Left forelimb (tissue), 1 donor: ENCODE measurements at regions not wholly inside any gene's neighbourhood (a gene's known extent, or its start where the extent isn't known, plus 50 kb on each side); places are given as distances from the start of the nearest gene placed in this dataset.
"Not testable (repeated sequence)": the region's sequence is repeated elsewhere in the genome, so short reads cannot be mapped to it uniquely, and the experiment has no call there.

Experiments used
- DNase-seq: peaks from one replicate; pipeline ENCODE4 v3.0.0-alpha.2; 2018; ENCODE audit warnings: low spot score

- no peak for DNase-seq
Measured at GRCh38 chr10:76657337-76658012, 980.1 kb downstream of the KCNMA1 start.

- no peak for DNase-seq
Measured at GRCh38 chr10:76651154-76651553, 986.5 kb downstream of the KCNMA1 start.

- no peak for DNase-seq
Measured at GRCh38 chr10:76649723-76650127, 987.9 kb downstream of the KCNMA1 start.

DNA sequence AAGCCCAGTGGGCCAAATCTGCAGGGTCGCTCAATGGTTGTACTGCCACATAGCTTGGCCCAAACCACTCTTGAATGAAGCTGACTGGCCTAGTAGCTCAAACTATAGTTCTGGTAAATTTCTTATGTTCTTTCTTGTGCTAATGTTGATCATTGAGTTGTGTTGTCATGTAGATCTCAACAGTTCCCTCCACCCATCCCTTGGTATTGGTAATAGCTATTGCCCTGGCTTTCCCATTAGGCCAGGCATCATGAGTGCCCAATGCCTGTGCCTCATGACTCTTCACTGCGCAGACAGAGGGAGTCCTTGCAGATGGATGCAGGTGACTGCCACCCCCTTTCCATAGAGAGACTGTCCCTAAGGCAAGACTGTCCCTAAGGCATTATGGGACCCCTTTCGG lies 988.4 kb downstream of the KCNMA1 start:
- no peak for DNase-seq

DNA sequence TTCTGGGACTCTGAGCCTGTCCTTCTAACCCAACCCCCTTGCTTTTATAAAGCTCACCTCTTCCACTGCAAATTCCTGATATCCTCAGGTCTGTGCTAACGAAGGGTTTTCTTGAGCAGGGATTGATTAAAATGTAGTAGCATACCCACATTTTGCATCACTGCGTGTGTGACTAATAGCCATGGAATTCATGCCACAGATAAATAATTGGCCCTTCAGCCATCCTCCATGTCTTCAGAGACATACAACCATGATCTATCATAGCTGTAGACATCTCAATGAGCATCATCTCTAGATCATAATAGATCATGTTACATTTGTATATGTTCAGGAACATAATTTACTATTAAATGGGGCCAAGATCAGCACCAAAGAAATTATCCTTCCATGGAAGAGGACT lies 990.3 kb downstream of the KCNMA1 start:
- no peak for DNase-seq

DNA sequence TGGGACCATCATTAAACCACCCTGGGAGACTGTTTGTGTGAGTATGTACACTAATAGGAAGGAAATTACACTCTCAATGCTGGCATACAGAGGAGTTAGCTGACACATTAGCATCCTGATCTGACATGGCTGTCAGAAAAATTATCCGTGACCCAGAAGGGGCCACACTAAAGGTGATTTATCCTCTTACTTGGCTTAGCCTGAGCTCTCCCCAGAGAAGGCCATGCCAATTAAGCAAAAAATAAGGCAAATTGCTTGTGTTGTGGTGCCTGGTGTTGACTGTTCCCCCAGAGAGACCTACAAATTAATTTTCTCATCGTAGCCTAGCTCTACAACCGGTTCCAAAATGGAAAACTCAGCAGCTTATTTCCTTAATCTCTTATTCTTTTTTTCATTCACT lies 992.3 kb downstream of the KCNMA1 start:
- DNase-seq: no peak

GRCh38 chr10:76644476-76644875 lies 993.1 kb downstream of the KCNMA1 start:
- no peak for DNase-seq

- DNase-seq: no peak
Measured at GRCh38 chr10:76643511-76643911, 994.1 kb downstream of the KCNMA1 start.

DNA sequence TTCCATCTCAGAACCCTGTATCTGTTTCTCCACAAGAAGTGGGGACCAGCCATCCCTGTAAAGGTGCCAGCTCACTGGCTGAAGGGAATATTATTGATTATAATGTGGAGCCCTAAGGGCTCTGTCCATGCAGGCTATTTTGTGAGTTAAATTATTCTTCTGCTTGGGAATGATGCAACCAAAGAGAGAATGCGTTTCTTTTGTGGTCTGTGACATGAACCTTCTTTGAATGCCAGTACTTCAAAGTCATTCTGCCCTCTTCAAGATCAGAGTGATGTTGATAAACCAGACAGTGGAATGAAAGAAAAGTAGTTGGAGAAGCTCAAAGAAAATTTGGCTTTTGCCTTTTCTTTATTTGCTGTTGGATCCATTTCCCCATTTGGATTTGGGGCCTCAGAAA lies 995.2 kb downstream of the KCNMA1 start:
- no peak for DNase-seq

DNA sequence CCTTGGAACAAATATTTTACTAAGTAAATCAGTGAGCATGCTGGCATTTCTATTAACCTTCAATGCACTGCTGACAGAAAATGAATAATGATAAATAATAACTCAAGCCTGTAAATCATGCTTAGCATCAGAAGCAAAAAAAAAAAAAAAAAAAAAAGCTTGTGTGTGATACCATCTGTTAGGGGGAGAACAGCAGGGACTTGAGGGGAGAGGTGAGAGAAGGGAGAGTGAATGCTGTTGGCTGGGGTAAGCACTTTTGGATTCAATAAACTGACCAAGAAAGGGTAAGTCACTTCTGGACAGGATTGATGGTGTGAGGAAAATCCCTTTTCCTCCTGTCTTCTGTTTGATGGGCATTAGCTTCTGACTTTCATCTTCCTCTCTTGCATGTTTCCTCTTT lies 996.4 kb downstream of the KCNMA1 start:
- DNase-seq: no peak

- no peak for DNase-seq
Measured at GRCh38 chr10:76640806-76641205, 996.8 kb downstream of the KCNMA1 start.

DNA sequence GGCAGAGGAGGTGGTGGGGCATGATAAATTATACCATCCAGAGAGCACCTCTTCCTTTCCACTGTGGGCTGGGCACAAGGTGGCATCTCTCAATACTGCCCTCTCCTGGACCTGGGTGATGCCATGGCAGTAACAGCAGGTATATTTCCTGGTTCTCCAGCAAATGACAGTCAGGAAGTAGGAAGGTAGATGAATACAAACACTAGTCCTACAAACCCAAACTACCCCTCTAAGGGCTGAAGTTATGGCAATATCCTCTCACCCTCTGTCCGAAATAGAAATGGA lies 1004.9 kb downstream of the KCNMA1 start:
- DNase-seq: no peak

GRCh38 chr10:76631884-76632766 lies 1005.5 kb downstream of the KCNMA1 start:
- no peak for DNase-seq

- no peak for DNase-seq
Measured at GRCh38 chr10:76631036-76631670, 1006.5 kb downstream of the KCNMA1 start.

DNA sequence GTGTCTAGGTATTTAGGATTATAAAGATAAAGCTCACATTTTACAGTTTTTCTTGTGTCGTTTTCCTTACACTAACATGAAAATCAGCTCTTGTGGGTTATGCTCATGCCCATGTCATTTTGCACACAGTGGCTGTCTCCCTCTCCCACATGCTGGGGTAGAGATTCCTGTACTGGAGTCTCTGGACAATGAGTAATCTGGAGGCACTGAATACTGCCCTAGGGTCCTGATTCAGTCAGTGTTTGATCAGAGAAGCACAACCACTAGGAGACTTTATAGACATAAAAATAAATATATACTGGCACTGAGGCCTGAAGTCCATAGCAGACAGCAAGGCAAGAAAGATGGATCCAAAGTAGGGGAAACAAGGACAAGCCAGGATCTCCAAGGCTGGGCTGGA lies 1008.8 kb downstream of the KCNMA1 start:
- no peak for DNase-seq

GRCh38 chr10:76626386-76626785 lies 1011.2 kb downstream of the KCNMA1 start:
- no peak for DNase-seq

DNA sequence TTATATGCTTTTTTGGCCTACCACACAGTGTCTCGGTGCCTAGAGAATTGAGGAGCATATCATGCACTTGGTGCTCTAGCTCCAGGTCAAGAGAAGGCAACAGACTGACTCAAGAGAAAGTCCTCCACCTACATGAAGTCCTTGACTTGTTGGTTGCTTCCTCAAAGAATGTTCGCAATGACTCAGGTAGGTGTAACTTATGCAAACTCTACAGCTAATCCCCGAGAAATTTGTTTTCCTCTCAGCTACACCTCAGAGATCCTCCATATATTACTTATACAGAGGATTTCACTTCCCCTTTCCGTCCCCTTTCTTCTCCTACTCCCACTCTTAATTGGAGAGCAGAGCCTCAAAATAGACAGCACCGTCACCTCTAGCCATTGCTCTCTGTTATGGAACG lies 1013.1 kb downstream of the KCNMA1 start:
- DNase-seq: no peak

DNA sequence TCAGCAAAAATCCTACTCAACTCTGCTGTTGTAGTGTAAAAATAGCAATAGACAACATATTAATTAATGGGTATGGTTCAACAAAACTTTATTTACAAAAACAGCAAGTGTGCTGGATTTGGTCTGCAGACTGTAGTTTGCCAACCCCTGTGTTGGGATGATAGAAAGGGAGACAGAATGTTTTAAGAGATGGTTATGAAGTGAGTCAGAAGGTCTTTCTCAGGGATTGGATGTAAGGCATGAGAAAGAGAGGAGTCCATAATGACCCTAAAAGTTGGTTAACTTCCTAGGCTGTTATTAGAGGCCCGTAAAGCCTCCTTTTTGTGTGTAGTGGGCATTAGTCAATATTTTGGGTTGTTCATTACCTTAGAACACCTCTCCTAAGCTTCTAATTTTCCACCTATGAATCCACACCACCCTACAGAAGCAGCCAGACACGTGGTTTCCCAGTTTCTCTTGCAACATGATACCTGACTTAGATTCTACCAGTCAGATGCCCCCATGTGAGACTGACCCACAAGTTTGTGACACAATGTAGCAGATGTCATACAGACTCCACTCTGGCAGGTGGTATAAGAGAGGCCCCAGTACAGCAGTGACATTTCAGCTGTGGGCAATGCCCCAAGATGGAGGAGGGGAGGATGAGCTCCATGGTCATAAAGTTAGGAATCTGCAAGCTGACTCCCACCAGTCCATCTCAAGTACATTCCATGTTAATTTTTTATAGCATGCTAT lies 1015.6 kb downstream of the KCNMA1 start:
- no peak for DNase-seq

GRCh38 chr10:76618641-76619040 lies 1019.0 kb downstream of the KCNMA1 start:
- DNase-seq: no peak

- DNase-seq: no peak
Measured at GRCh38 chr10:76618171-76618570, 1019.4 kb downstream of the KCNMA1 start.

GRCh38 chr10:76616666-76617065 lies 1020.9 kb downstream of the KCNMA1 start:
- not testable (repeated sequence) for DNase-seq

- no peak for DNase-seq
Measured at GRCh38 chr10:76615049-76615448, 1022.6 kb downstream of the KCNMA1 start.
